ENCODE measurements at regions not wholly inside any gene's neighbourhood (a gene's known extent, or its start where the extent isn't known, plus 50 kb on each side); places are given as distances from the start of the nearest gene placed in this dataset.
A peak's percentile ranks its signal among the peaks of the same experiment; 100 is the strongest.

DNA sequence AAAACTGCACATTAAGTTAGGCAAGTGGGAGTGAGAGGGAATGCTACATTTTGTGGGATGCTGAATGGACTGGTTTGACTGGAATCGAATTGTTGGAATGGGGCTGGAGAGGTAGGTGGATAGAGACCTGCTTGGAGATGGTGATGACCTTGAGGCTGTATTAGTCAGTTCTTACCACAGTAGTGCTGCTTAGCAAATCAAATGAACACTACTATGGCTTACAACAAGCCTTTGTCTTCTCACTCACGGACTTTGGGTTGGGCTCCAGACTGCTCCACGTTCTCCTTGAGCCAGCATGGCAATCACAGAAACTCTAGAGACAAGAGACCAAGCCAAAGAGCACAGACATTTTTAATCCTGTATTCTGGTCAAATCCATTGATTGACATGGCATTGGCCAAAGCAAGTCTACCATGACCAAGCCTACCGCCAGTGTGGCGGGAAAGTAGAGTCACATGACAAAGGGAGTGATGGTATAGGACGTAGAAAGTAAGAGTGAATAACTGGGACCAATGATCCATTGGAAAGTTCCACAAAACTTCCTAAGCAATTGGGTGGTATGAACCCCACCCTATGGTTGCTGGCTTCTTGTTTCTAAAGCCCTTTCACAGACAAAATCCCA, 70.3 kb upstream of the FOXP4 start:
- TF ChIP-seq, protein P1, sequence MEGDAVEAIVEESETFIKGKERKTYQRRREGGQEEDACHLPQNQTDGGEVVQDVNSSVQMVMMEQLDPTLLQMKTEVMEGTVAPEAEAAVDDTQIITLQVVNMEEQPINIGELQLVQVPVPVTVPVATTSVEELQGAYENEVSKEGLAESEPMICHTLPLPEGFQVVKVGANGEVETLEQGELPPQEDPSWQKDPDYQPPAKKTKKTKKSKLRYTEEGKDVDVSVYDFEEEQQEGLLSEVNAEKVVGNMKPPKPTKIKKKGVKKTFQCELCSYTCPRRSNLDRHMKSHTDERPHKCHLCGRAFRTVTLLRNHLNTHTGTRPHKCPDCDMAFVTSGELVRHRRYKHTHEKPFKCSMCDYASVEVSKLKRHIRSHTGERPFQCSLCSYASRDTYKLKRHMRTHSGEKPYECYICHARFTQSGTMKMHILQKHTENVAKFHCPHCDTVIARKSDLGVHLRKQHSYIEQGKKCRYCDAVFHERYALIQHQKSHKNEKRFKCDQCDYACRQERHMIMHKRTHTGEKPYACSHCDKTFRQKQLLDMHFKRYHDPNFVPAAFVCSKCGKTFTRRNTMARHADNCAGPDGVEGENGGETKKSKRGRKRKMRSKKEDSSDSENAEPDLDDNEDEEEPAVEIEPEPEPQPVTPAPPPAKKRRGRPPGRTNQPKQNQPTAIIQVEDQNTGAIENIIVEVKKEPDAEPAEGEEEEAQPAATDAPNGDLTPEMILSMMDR (IDR thresholded peaks at IDR 0.05; ENCODE audit: low read depth, low read length, missing control alignments): no peak
- H3K4me3 ChIP-seq (ENCODE audit: low read depth, low read length): no peak overlapping the region
- no peak for DNase-seq (ENCODE audit: low read depth)

DNA sequence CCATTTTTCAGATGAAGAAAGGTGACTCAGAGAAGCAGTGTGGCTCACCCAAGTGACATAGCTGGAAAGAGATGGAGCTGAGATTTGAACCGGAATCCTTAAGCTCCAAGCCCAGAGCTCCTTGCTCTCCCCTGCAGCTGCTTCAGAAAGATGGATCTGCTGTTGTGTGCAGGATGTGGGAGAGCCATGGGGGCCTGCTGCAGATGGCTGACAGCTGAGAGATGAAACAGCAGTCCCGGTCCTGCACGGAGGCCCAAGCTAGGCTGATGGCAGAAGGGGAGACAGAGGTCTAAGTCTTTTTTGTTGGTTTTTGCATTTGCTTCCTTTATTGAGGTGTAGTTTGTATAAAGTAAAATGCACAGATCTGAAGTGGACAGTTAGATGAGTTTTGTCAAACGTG, 69.8 kb upstream of the FOXP4 start:
- no peak for DNase-seq (ENCODE audit: low read depth)
- TF ChIP-seq, protein P1 (IDR thresholded peaks at IDR 0.05; ENCODE audit: low read depth, low read length, missing control alignments): no peak
- no peak overlapping the region for H3K4me3 ChIP-seq (ENCODE audit: low read depth, low read length)

DNA sequence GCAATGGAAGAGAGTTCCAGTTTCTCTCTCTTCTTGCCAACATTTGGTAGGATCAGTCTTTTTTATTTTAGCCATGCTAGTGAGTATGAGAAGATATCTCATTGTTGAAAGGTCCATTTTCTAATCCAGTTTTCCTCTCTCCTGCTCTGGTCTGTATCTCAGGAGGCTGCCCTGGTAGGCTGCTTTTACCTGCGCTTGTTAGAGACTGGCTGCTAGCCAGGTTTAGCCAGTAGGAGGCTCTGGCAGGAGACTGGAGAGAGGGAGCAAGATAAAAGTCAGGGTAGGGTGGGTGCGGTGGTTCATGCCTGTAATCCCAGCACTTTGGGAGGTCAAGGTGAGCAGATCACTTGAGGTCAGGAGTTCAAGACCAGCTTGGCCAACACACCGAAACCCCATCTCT, 68.6 kb upstream of the FOXP4 start:
- DNase-seq (ENCODE audit: low read depth): no peak
- TF ChIP-seq, protein P1 (IDR thresholded peaks at IDR 0.05; ENCODE audit: low read depth, low read length, missing control alignments): no peak
- H3K4me3 ChIP-seq (ENCODE audit: low read depth, low read length): no peak overlapping the region

DNA sequence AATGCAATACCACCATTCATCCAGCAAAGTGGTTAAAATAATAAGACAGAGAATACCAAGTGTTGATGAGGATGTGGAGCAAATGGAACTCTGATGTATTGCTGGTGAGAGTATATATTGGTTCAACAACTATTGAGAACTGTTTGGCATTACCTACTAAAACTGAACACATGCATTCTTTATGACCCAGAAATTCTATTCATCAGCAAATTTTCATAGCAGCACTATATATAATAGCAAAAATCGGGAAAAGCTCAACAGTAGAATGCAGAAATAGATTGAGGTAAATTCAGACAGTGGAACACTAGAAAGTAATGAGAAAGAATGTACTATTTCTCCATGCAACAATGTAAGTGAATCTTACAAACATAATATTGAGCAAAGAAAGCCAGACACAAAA, 62.2 kb upstream of the FOXP4 start:
- TF ChIP-seq, protein P1 (IDR thresholded peaks at IDR 0.05; ENCODE audit: low read depth, low read length, missing control alignments): no peak
- no peak for DNase-seq (ENCODE audit: low read depth)

DNA sequence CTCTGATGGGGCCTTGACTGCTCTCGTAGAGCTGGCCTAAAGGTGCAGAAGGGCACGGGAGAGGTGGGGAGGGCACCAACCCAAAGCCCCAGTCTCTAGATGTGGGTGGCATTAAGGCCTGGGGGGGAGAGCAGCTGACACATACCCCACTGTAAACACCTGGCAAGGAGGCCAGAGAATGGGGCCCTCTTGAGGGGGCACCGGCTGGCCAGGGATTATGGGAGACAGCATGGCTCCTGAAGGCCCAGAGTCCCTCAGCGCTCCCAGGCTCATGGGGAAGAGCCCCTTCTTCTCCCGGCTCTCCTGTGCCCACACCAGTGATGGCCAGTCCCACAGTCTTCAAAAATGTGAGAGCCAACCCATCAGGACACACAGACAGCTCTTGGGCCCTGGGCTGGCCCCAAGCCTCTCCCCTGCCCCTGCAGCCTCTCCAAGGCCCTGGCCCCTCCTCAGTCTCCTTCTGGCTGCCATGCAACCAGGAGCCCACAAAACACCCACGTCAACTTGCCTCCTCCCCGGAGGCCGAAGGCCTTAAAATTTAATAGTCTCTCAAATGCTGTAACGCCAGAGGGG, 58.2 kb upstream of the FOXP4 start:
- H3K4me3 ChIP-seq (ENCODE audit: low read depth, low read length): no peak overlapping the region
- TF ChIP-seq, protein P1 (IDR thresholded peaks at IDR 0.05; ENCODE audit: low read depth, low read length, missing control alignments): no peak
- no peak for DNase-seq (ENCODE audit: low read depth)

More for the DNA sequence above, 62.2 kb upstream of the FOXP4 start:
- no peak overlapping the region for H3K4me3 ChIP-seq (ENCODE audit: low read depth, low read length)

DNA sequence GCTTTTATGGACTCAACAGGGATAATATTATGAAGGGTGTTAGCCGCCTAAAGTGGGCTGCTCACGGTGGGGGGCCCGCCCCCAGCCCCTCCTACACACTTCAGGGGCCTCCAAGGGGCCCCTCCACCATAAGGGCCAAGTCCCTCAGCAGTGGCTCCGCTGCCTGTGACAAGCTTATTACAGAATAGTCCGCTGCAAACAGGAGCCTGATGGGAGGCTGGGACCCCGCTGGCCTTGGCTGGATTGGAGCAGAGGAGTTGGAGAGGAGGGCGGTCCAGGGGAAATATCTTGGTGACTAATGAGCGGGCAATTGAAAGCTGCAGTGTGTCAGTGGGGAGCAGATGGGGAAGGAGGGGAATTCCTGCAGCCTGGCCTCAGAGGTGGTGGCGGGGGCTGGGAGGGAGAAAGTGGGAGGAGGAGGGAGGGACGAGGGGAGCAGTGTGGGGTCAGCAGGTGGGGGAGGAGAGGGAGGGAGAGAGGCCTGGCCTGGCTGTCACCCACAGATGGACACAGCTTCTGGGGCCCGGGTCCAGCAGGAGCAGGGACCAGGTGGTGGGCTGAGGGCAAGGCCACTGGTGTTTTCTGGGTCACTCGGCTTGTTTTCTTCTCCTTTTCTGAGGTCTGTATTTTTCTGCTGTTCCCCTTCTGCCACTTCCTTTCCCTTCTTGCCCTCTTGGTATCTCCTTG, 57.6 kb upstream of the FOXP4 start:
- no peak overlapping the region for H3K4me3 ChIP-seq (ENCODE audit: low read depth, low read length)
- DNase-seq (ENCODE audit: low read depth): peak; percentile 18
- TF ChIP-seq, protein P1 (IDR thresholded peaks at IDR 0.05; ENCODE audit: low read depth, low read length, missing control alignments): no peak

All from GM12864 (cell line).